A673 (cell line): ENCODE measurements at regions not wholly inside any gene's neighbourhood (a gene's known extent, or its start where the extent isn't known, plus 50 kb on each side); places are given as distances from the start of the nearest gene placed in this dataset.
"Not testable (repeated sequence)": the region's sequence is repeated elsewhere in the genome, so short reads cannot be mapped to it uniquely, and the experiment has no call there.

ENCODE experiments used
- BruUV-seq: library from RNA; stranded (reverse); fragments of 400-500 nt; replicated peaks from 2 replicates; lab custom pipeline; 2021; lab: Mats Ljungman, UMichigan
- CTCF ChIA-PET: fragments of 300-600 bp; sonication (Branson Sonifier 250); formaldehyde crosslinking; loops from one replicate; lab custom pipeline; 2022; ENCODE audit warnings: antibody characterized with exemption; lab: Charles Lee
- POLR2A ChIA-PET: fragments of 300-600 bp; sonication (Branson Sonifier 250); formaldehyde crosslinking; loops from one replicate; lab custom pipeline; 2022; ENCODE audit warnings: antibody characterized with exemption; ENCODE audit not compliant: low non-redundant PET; lab: Charles Lee
- DNase-seq: peaks from one replicate; pipeline ENCODE4 v3.0.0-alpha.2; 2015; ENCODE audit warnings: low spot score
- H3K27ac ChIP-seq: fragments of 200-600 bp; sonication (generic); 2 replicates; pipeline ENCODE4 v1.5.1; 2016; ENCODE audit warnings: mixed run types, low read depth, mild to moderate bottlenecking, mixed read lengths, antibody characterized with exemption, low read length; ENCODE audit not compliant: poor library complexity, severe bottlenecking
- H3K27me3 ChIP-seq: fragments of 200-600 bp; sonication (generic); replicated peaks from 2 replicates; pipeline ENCODE4 v1.6.1; 2017; ENCODE audit warnings: mixed run types, low read depth, mild to moderate bottlenecking, mixed read lengths, antibody characterized with exemption, low read length; ENCODE audit not compliant: insufficient read depth, poor library complexity
- H3K36me3 ChIP-seq: fragments of 200-600 bp; sonication (generic); 2 replicates; pipeline ENCODE4 v1.6.1; 2016; ENCODE audit warnings: mixed run types, mild to moderate bottlenecking, mixed read lengths, antibody characterized with exemption, low read length; ENCODE audit not compliant: insufficient read depth, poor library complexity, severe bottlenecking
- H3K4me1 ChIP-seq: fragments of 200-600 bp; sonication (generic); 2 replicates; pipeline ENCODE4 v1.6.1; 2017; ENCODE audit warnings: mixed run types, mild to moderate bottlenecking, mixed read lengths, antibody characterized with exemption, low read length; ENCODE audit not compliant: insufficient read depth, poor library complexity, severe bottlenecking
- H3K4me3 ChIP-seq: fragments of 200-600 bp; sonication (generic); 2 replicates; pipeline ENCODE4 v1.5.1; 2016; ENCODE audit warnings: low read depth, mixed run types, mild to moderate bottlenecking, mixed read lengths, low read length; ENCODE audit not compliant: poor library complexity, severe bottlenecking
- H3K9me3 ChIP-seq: fragments of 200-600 bp; sonication (generic); 2 replicates; pipeline ENCODE4 v1.6.1; 2016; ENCODE audit warnings: mixed run types, low read depth, mild to moderate bottlenecking, mixed read lengths, antibody characterized with exemption, low read length; ENCODE audit not compliant: poor library complexity, severe bottlenecking
- EZH2 ChIP-seq: fragments of 200-600 bp; sonication (generic); IDR thresholded peaks from 2 replicates; pipeline ENCODE4 v1.6.1; 2017; ENCODE audit warnings: borderline replicate concordance, low read depth, mild to moderate bottlenecking, mixed read lengths, antibody characterized with exemption, low read length; ENCODE audit not compliant: poor library complexity, severe bottlenecking
- intact Hi-C: fragments of 100-400 bp; cut with micrococcal nuclease; formaldehyde crosslinking; loops from one replicate; pipeline ENCODE4 v1.10.0; 2022; ENCODE audit not compliant: unreplicated experiment
- TF ChIP-seq, protein P1 (sequence below): fragments of 300-800, 200-600 bp; sonication (generic); conservative IDR thresholded peaks from 2 replicates; pipeline ENCODE4 v1.5.1; 2017; ENCODE audit warnings: low read depth, mild to moderate bottlenecking, antibody characterized with exemption, low read length, moderate library complexity, mixed read lengths

DNA sequence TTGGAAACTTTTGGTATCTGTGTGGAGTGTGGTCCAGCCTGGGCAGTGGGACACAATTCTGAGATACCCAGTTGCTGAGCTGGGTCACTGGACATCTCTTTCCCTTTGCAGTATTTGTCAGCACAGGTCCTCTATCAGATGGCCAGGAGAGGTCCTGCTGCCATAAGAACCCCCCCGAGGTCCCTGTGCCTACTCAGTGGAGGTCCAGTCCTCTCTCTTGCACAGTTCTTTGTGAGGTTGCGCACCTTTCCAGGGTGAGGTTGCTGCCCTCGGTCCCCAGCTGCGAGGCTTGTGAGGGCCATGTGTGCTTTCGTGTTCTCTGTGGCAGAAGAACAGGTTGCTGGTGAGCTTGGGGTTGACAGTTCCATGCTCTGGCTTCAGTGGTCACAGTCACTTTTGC, 320.6 kb downstream of the QKI start:
- DNase-seq = no peak
- BruUV-seq = no TSS peak
- POLR2A ChIA-PET = no interaction called here
- H3K4me1 ChIP-seq = no peaks in the 10 kb centered on the region
- H3K9me3 ChIP-seq = no peaks in the 10 kb centered on the region
- no peaks in the 10 kb centered on the region for H3K27me3 ChIP-seq
- CTCF ChIA-PET = no interaction called here
- H3K27ac ChIP-seq = no peak overlapping the region
- TF ChIP-seq, protein P1, sequence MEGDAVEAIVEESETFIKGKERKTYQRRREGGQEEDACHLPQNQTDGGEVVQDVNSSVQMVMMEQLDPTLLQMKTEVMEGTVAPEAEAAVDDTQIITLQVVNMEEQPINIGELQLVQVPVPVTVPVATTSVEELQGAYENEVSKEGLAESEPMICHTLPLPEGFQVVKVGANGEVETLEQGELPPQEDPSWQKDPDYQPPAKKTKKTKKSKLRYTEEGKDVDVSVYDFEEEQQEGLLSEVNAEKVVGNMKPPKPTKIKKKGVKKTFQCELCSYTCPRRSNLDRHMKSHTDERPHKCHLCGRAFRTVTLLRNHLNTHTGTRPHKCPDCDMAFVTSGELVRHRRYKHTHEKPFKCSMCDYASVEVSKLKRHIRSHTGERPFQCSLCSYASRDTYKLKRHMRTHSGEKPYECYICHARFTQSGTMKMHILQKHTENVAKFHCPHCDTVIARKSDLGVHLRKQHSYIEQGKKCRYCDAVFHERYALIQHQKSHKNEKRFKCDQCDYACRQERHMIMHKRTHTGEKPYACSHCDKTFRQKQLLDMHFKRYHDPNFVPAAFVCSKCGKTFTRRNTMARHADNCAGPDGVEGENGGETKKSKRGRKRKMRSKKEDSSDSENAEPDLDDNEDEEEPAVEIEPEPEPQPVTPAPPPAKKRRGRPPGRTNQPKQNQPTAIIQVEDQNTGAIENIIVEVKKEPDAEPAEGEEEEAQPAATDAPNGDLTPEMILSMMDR = no peak
- no peak for TF ChIP-seq EZH2
- H3K36me3 ChIP-seq = no peaks in the 10 kb centered on the region
- intact Hi-C loops = no loop called here
- H3K4me3 ChIP-seq = no peak overlapping the region

DNA sequence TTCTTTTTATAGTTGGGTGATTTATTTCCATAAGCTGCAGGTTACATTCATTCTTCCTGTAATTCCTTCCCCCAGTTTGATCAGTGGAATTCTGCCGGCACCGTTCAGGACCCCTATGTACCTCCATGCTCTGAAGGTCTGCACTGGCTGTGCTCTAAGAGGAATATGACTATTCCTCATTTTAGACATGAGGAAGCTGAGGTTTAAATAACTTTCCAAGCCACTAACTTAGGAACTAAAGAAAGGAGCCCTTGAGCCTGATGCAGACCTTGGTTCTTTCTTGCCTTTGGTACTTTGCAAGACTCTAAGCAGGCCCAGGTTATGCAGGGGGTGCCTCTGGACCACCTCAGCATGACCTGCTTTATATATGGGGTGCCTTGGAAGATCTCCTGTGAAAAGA, 318.5 kb downstream of the QKI start:
- no peak for DNase-seq
- TF ChIP-seq, protein P1 = no peak
- no peak for TF ChIP-seq EZH2
- no peak overlapping the region for H3K4me3 ChIP-seq
- no peaks in the 10 kb centered on the region for H3K9me3 ChIP-seq
- no peak overlapping the region for H3K27ac ChIP-seq
- POLR2A ChIA-PET = no interaction called here
- intact Hi-C loops = no loop called here
- CTCF ChIA-PET = no interaction called here
- no peaks in the 10 kb centered on the region for H3K27me3 ChIP-seq
- H3K36me3 ChIP-seq = no peaks in the 10 kb centered on the region
- peaks cover 4% of the 10 kb centered on the region for H3K4me1 ChIP-seq
- BruUV-seq = no TSS peak

DNA sequence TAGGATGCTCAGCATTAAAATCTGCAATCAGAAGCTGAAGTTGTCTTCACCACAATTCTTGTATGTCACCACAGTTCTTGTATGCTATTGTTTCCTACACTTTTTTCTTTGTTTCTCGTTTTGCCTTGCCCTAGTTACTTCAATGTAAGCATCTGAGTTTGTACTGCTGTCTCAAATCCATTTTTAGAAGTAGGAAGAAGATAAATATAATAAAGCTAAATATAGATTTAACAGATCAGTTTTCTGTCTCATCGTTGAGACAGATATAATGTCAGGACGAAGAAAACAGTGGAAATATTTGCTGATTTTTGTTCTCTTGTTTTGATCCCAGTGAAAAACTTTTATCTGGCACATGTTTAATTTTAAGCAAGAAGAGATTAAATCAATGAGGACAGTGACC, 318.0 kb downstream of the QKI start:
- intact Hi-C loops = no loop called here
- no peaks in the 10 kb centered on the region for H3K9me3 ChIP-seq
- BruUV-seq = no TSS peak
- H3K4me1 ChIP-seq = peaks cover 10% of the 10 kb centered on the region
- DNase-seq = no peak
- no peaks in the 10 kb centered on the region for H3K36me3 ChIP-seq
- TF ChIP-seq, protein P1 = no peak
- TF ChIP-seq EZH2 = no peak
- H3K27me3 ChIP-seq = no peaks in the 10 kb centered on the region
- ChIA-PET CTCF (no interaction called here), POLR2A (no interaction called here)
- no peak overlapping the region for H3K4me3 ChIP-seq
- H3K27ac ChIP-seq = no peak overlapping the region

DNA sequence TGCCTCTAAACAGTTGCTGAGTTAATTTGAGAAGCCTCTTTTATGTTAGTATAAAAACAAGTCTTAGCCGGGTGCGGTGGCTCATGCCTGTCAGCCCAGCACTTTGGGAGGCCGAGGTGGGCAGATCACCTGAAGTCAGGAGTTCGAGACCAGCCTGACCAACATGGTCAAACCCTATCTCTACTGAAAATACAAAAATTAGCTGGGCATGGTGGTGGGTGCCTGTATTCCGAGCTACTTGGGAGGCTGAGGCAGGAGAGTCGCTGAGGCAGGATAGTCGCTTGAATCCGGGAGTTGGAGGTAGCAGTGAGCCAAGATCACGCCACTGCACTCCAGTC, 317.5 kb downstream of the QKI start:
- intact Hi-C loops, CTCF ChIA-PET, BruUV-seq, H3K36me3 ChIP-seq, H3K4me3 ChIP-seq, H3K27me3 ChIP-seq, POLR2A ChIA-PET, H3K27ac ChIP-seq, H3K9me3 ChIP-seq, DNase-seq: not testable (repeated sequence)
- H3K4me1 ChIP-seq = peaks cover 10% of the 10 kb centered on the region
